NB4 (cell line): ENCODE measurements at regions not wholly inside any gene's neighbourhood (a gene's known extent, or its start where the extent isn't known, plus 50 kb on each side); places are given as distances from the start of the nearest gene placed in this dataset.

ENCODE experiments used
- DNase-seq: peaks from one replicate; pipeline ENCODE4 v3.0.0; 2010; ENCODE audit warnings: low read depth
- H3K4me3 ChIP-seq: one replicate; pipeline ENCODE4 v1.5.1; 2011; ENCODE audit warnings: mild to moderate bottlenecking, low read depth, low read length, moderate library complexity
- MYC ChIP-seq: IDR thresholded peaks from 2 replicates; pipeline ENCODE4 v1.6.1; 2011; ENCODE audit warnings: low read depth, low read length
- POLR2A ChIP-seq: IDR thresholded peaks from 2 replicates; pipeline ENCODE4 v1.6.1; 2011; ENCODE audit warnings: mild to moderate bottlenecking; ENCODE audit not compliant: insufficient read length; ENCODE audit errors: extremely low read depth
- TF ChIP-seq, protein P1 (sequence below): IDR thresholded peaks from one replicate; pipeline ENCODE4 v1.5.1; 2012; ENCODE audit warnings: low read depth, low read length
- TF ChIP-seq, protein P2 (sequence below): IDR thresholded peaks from 2 replicates; pipeline ENCODE4 v1.6.1; 2011; ENCODE audit warnings: low read depth, low read length

DNA sequence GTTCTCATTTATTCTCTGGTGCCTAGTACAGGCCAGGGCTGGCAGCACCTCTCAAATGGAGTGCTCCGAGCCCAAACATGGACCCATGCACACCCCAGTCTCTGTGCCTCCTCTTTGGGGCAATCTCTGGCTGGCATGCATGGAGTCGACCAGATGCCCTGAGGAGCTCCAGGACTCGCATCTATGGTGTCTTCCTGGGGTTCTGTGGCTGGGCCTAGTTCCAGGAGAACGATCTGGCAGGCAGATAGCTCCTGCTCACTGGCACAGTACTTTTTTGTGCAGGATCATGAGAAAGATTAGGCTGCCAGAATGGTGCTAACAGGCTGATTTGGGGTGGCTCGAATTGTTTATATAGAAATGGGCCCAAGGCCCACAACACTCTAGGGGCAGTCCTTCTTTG, 72.0 kb upstream of the PJA1 start:
- no peak overlapping the region for H3K4me3 ChIP-seq
- DNase-seq, result no peak
- no peak for TF ChIP-seq POLR2A
- no peak for TF ChIP-seq MYC
- TF ChIP-seq, protein P1, sequence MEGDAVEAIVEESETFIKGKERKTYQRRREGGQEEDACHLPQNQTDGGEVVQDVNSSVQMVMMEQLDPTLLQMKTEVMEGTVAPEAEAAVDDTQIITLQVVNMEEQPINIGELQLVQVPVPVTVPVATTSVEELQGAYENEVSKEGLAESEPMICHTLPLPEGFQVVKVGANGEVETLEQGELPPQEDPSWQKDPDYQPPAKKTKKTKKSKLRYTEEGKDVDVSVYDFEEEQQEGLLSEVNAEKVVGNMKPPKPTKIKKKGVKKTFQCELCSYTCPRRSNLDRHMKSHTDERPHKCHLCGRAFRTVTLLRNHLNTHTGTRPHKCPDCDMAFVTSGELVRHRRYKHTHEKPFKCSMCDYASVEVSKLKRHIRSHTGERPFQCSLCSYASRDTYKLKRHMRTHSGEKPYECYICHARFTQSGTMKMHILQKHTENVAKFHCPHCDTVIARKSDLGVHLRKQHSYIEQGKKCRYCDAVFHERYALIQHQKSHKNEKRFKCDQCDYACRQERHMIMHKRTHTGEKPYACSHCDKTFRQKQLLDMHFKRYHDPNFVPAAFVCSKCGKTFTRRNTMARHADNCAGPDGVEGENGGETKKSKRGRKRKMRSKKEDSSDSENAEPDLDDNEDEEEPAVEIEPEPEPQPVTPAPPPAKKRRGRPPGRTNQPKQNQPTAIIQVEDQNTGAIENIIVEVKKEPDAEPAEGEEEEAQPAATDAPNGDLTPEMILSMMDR, result no peak
- TF ChIP-seq, protein P2, sequence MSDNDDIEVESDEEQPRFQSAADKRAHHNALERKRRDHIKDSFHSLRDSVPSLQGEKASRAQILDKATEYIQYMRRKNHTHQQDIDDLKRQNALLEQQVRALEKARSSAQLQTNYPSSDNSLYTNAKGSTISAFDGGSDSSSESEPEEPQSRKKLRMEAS, result no peak

DNA sequence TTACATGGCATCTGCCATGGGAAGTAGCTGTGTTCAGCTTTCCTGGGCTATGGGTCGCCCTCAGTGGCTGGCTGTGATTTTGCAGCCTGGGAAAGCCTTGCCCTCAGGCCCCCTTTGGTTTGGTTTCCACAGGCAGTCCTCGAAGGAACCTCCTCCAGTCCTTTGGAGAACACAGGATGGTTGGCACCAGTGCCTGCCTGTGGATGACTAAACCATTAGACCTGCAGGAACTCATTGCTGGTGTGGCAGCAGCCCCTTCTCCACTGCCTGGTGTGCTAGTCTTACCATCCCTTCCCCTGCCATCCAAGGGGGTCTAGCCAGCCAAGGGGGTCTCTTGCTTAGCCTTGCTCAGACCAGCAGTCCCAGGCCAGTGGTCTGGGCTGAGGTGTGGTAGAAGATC, 71.4 kb upstream of the PJA1 start:
- DNase-seq, result no peak
- no peak for TF ChIP-seq POLR2A
- no peak for TF ChIP-seq MYC
- TF ChIP-seq, protein P1, result no peak
- TF ChIP-seq, protein P2, result no peak
- no peak overlapping the region for H3K4me3 ChIP-seq

DNA sequence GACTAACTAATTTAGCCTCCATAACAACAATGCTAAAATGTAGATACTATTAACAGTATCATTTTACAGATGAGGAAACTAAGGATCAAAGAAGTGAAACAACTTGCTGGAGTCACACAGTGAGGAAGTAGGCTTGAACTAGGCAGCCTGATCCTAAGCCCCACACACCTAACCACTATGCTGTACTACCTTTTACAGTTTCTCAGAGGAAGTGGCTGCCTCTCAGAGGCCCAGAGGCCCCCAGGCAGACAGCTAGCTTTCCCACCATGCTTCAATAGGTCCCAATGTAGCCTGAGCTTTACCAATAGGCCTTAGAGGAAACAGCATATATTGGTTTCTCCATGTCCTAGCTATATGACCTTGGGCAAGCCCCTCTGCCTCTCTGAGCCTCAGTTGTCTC, 69.4 kb upstream of the PJA1 start:
- no peak overlapping the region for H3K4me3 ChIP-seq
- TF ChIP-seq, protein P2, result no peak
- no peak for TF ChIP-seq POLR2A
- TF ChIP-seq, protein P1, result no peak
- no peak for TF ChIP-seq MYC
- no peak for DNase-seq

DNA sequence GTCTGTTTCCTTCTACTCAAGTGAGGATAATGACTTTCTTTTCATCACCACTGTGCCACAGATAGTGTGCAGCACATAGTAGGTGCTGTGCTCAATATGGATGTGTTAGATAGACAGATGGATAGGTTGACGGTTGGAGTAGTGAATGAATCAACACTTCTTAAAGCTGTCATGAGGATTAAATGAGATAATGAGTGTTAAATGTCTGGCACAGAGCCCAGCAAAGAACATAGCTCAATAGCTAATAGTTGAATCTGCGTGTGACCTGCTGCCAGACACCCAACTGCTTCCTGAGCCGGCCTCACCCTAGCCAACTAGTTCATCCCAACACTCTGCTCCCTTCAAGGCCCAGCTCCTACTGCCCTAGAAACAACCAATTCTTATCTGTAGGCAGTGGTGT, 67.7 kb upstream of the PJA1 start:
- no peak for TF ChIP-seq POLR2A
- TF ChIP-seq, protein P2, result no peak
- TF ChIP-seq, protein P1, result no peak
- TF ChIP-seq MYC, result no peak
- no peak for DNase-seq
- no peak overlapping the region for H3K4me3 ChIP-seq

DNA sequence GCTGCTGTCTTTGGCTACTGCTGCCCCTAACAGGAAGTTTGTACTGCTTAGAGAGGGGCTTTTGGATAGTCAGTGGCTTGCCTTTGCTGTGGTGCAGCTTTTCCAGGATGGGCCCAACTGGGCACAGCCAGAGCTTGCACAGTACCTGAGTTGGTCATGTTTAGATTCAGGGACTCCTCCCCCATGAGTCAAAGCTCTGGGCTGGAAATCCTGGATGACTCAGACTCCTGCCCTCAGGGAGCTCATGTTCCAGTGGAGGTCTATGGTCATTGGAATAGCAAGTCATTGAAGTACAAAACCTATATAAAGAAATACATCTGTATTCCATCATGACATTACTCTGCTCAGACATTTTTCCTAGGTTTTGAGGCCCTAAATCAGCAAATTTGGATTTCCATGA, 66.7 kb upstream of the PJA1 start:
- H3K4me3 ChIP-seq, result no peak overlapping the region
- TF ChIP-seq, protein P2, result no peak
- no peak for TF ChIP-seq MYC
- no peak for TF ChIP-seq POLR2A
- TF ChIP-seq, protein P1, result no peak
- DNase-seq, result no peak

DNA sequence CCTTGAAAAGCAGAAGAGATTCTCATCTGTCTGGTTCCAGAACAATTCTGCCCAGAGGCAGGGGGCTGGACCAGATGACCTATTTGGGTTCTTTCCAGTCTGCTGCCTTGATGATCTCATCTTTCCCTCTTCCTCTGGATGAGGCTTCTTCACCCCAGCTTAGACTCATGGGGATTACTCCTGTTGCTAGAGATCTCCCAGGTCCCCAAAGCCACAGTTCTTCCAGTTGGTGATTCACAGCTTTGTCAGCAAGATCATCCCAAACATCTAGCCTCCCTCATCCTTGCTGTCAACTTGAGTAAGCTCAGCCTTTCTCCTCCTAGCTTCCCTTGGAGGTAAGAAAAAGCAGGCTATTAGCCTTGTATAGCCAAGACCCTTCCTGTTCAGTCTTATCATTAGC, 64.2 kb upstream of the PJA1 start:
- no peak for DNase-seq
- H3K4me3 ChIP-seq, result no peak overlapping the region
- TF ChIP-seq, protein P2, result no peak
- no peak for TF ChIP-seq POLR2A
- TF ChIP-seq MYC, result no peak
- TF ChIP-seq, protein P1, result no peak
